ENCODE measurements at regions not wholly inside any gene's neighbourhood (a gene's known extent, or its start where the extent isn't known, plus 50 kb on each side); places are given as distances from the start of the nearest gene placed in this dataset.

- in situ Hi-C loops (cut with HindIII; ENCODE audit: low sequenced_read_pairs) = no loop called here
Observed at GRCh38 chr2:236887531-236887930, 198.2 kb upstream of the COPS8 start.

GRCh38 chr2:236887953-236888793 is 197.5 kb upstream of the COPS8 start:
- in situ Hi-C loops (cut with HindIII; ENCODE audit: low sequenced_read_pairs) = no loop called here

- in situ Hi-C loops (cut with HindIII; ENCODE audit: low sequenced_read_pairs) = no loop called here
Observed at GRCh38 chr2:236888794-236889780, 196.6 kb upstream of the COPS8 start.

GRCh38 chr2:236889791-236890704 is 195.6 kb upstream of the COPS8 start:
- in situ Hi-C loops (cut with HindIII; ENCODE audit: low sequenced_read_pairs) = no loop called here

- in situ Hi-C loops (cut with HindIII; ENCODE audit: low sequenced_read_pairs) = no loop called here
Observed at GRCh38 chr2:236892721-236893120, 193.0 kb upstream of the COPS8 start.

- in situ Hi-C loops (cut with HindIII; ENCODE audit: low sequenced_read_pairs) = no loop called here
Observed at GRCh38 chr2:236894791-236895190, 190.9 kb upstream of the COPS8 start.

- in situ Hi-C loops (cut with HindIII; ENCODE audit: low sequenced_read_pairs) = no loop called here
Observed at GRCh38 chr2:236895497-236895896, 190.2 kb upstream of the COPS8 start.

GRCh38 chr2:236896688-236897087 is 189.0 kb upstream of the COPS8 start:
- in situ Hi-C loops (cut with HindIII; ENCODE audit: low sequenced_read_pairs) = no loop called here

GRCh38 chr2:236899146-236899545 is 186.5 kb upstream of the COPS8 start:
- in situ Hi-C loops (cut with HindIII; ENCODE audit: low sequenced_read_pairs) = no loop called here

- in situ Hi-C loops (cut with HindIII; ENCODE audit: low sequenced_read_pairs) = loop anchor here (5.0 kb wide), 1 partner anchor 73 kb away; no protein-coding TSS in a partner anchor
Observed at GRCh38 chr2:236899950-236900640, 185.6 kb upstream of the COPS8 start.

- in situ Hi-C loops (cut with HindIII; ENCODE audit: low sequenced_read_pairs) = loop anchor here (5.0 kb wide), 1 partner anchor 75 kb away; no protein-coding TSS in a partner anchor
Observed at GRCh38 chr2:236901956-236902355, 183.7 kb upstream of the COPS8 start.

- in situ Hi-C loops (cut with HindIII; ENCODE audit: low sequenced_read_pairs) = loop anchor here (5.0 kb wide), 1 partner anchor 77 kb away; no protein-coding TSS in a partner anchor
Observed at GRCh38 chr2:236903978-236904377, 181.7 kb upstream of the COPS8 start.

GRCh38 chr2:236904389-236905263 is 181.1 kb upstream of the COPS8 start:
- in situ Hi-C loops (cut with HindIII; ENCODE audit: low sequenced_read_pairs) = loop anchor here (5.0 kb wide), 1 partner anchor 77 kb away; no protein-coding TSS in a partner anchor

- in situ Hi-C loops (cut with HindIII; ENCODE audit: low sequenced_read_pairs) = no loop called here
Observed at GRCh38 chr2:236905976-236906375, 179.7 kb upstream of the COPS8 start.

- in situ Hi-C loops (cut with HindIII; ENCODE audit: low sequenced_read_pairs) = no loop called here
Observed at GRCh38 chr2:236908439-236909192, 177.1 kb upstream of the COPS8 start.

GRCh38 chr2:236909193-236909504 is 176.5 kb upstream of the COPS8 start:
- in situ Hi-C loops (cut with HindIII; ENCODE audit: low sequenced_read_pairs) = no loop called here

- in situ Hi-C loops (cut with HindIII; ENCODE audit: low sequenced_read_pairs) = no loop called here
Observed at GRCh38 chr2:236909802-236910201, 175.9 kb upstream of the COPS8 start.

- in situ Hi-C loops (cut with HindIII; ENCODE audit: low sequenced_read_pairs) = no loop called here
Observed at GRCh38 chr2:236910781-236911495, 174.8 kb upstream of the COPS8 start.
